Heart left ventricle (tissue), 16 donors: ENCODE measurements at regions not wholly inside any gene's neighbourhood (a gene's known extent, or its start where the extent isn't known, plus 50 kb on each side); places are given as distances from the start of the nearest gene placed in this dataset.

Experiments used
- ATAC-seq, 4 donors: fragments of 200-7000 bp; cut with Tn5 transposase; one replicate each; pipeline ENCODE4 v1.9.1; 2020 to 2022; ENCODE audit warnings: moderate library complexity in 4 of 4, mild to moderate bottlenecking in 3 of 4, moderate number of reproducible peaks in 1 of 4
- DNase-seq, 5 donors: peaks; one replicate each; pipeline ENCODE4 v3.0.0-alpha.2; 2020
- H3K27ac ChIP-seq, 12 donors: fragments of 200-600 bp; sonication (generic) in 4 of 12; one replicate each; pipeline versions ENCODE4 v1.5.0 to v1.8.0; 2016 to 2022; ENCODE audit warnings: mild to moderate bottlenecking in 2 of 12
- H3K27me3 ChIP-seq, 9 donors: fragments of 200-600 bp; sonication (generic) in 2 of 9; one replicate each; pipeline versions ENCODE4 v1.5.1 to v1.8.0; 2016 to 2022; ENCODE audit warnings: mild to moderate bottlenecking in 3 of 9
- H3K36me3 ChIP-seq, 9 donors: fragments of 200-600 bp; sonication (generic) in 2 of 9; one replicate each; pipeline versions ENCODE4 v1.5.0 to v1.8.0; 2018 to 2022; ENCODE audit warnings: mild to moderate bottlenecking in 2 of 9
- H3K4me1 ChIP-seq, 12 donors: fragments of 200-600 bp; sonication (generic) in 4 of 12; one replicate each; pipeline versions ENCODE4 v1.5.0 to v1.8.0; 2016 to 2022; ENCODE audit warnings: mild to moderate bottlenecking in 3 of 12
- H3K4me3 ChIP-seq, 12 donors: fragments of 200-600 bp; sonication (generic) in 4 of 12; one replicate each; pipeline versions ENCODE4 v1.5.0 to v1.8.0; 2017 to 2022; ENCODE audit warnings: mild to moderate bottlenecking in 9 of 12, moderate library complexity in 4 of 12
- H3K9me3 ChIP-seq, 12 donors: fragments of 200-600 bp; sonication (generic) in 4 of 12; one replicate each; pipeline versions ENCODE4 v1.5.0 to v1.8.0; 2016 to 2022; ENCODE audit warnings: mild to moderate bottlenecking in 1 of 12
- CTCF ChIP-seq, 12 donors: fragments of 200-600 bp; sonication (generic) in 4 of 12; IDR thresholded peaks; one replicate each; pipeline versions ENCODE4 v1.5.0 to v1.8.0; 2018 to 2022; ENCODE audit warnings: antibody characterized with exemption in 12 of 12, mild to moderate bottlenecking in 5 of 12
- POLR2A ChIP-seq, 2 donors: fragments of 450-650 bp; IDR thresholded peaks; one replicate each; pipeline ENCODE4 v1.6.1; 2017; ENCODE audit warnings: antibody characterized with exemption in 2 of 2, mild to moderate bottlenecking in 2 of 2, moderate library complexity in 2 of 2
- WGBS, 4 donors: extraction: QIAGEN DNeasy Blood & Tissue Kit in 2 of 4; methylation state at CpG; one replicate each; pipeline versions ENCODE4 v1.1.5 to v1.1.7; 2013 to 2018; 5-methylcytosine and 5-hydroxymethylcytosine counted together
- intact Hi-C, 10 donors: fragments of 100-400 bp; cut with DNase I; formaldehyde crosslinking; loops; one replicate each; pipeline versions ENCODE4 v1.11.1 to v1.14.2; 2022
- donor health status: ischemic (EF 13 %, LVEDD 7.1; RV severe dilation, severe dysfunction).
- donor health status: healthy with polysubstance abuse.
- donor health status: DM: no; HTN: yes; CAD: no.
- donor health status: DM: no; HTN: no; CAD: no.
- donor health status: ischemic (EF 25% LVEDD 6.9; RV normal size, moderate dysfunction).
- donor health status: ischemic (EF 25% LVEDD 5.7; RV mildly dilated, moderate dysfunction).
- donor health status: healthy.
- donor health status: DM: yes; HTN: yes; CAD: no.
- donor health status: ischemic (EF 35%, LVEDD 5.7; RV mildly dilated, moderate dysfunction).
- donor health status: nonischemic (EF 11% LVEDD 7.7; RV severe dilation, severe dysfunction).
- donor health status: DM: yes; HTN: yes; CAD: no.
- donor health status: PGD.
- donor health status: ischemic (EF 29% LVEDD 5.4; RV normal size, mild dysfunction).
- donor health status: nonischemic (EF 23%, LVEDD 6.1; RV moderate dilation, normal function).

- no peaks in the 10 kb centered on the region for H3K27me3 ChIP-seq
- no peak for TF ChIP-seq CTCF (IDR thresholded peaks at IDR 0.05)
- TF ChIP-seq POLR2A (IDR thresholded peaks at IDR 0.05) = no peak
- H3K9me3 ChIP-seq = no peaks in the 10 kb centered on the region
- no peak for DNase-seq
- no peaks in the 10 kb centered on the region for H3K36me3 ChIP-seq
- no peak overlapping the region for H3K27ac ChIP-seq
- intact Hi-C loops = no loop called here
- no peaks in the 10 kb centered on the region for H3K4me1 ChIP-seq
- H3K4me3 ChIP-seq = no peak overlapping the region
- no peak for ATAC-seq
- 84 to 96% (median 89%) methylated on average over 4 of the region's 4 CpGs for WGBS, 4 donors
These were observed 1258.3 kb upstream of the GYPC start for GRCh38 chr2:125397535-125398251.

GRCh38 chr2:125398738-125399524, 1257.0 kb upstream of the GYPC start:
- no peak for TF ChIP-seq POLR2A (IDR thresholded peaks at IDR 0.05)
- no peak for TF ChIP-seq CTCF (IDR thresholded peaks at IDR 0.05)
- 53 to 61% (median 56%) methylated on average over 7 of the region's 7 CpGs for WGBS, 4 donors
- Histone ChIP-seq H3K9me3 (no peaks in the 10 kb centered on the region), H3K4me3 (no peak overlapping the region), H3K27me3 (no peaks in the 10 kb centered on the region), H3K4me1 (no peaks in the 10 kb centered on the region), H3K27ac (no peak overlapping the region), H3K36me3 (no peaks in the 10 kb centered on the region)
- ATAC-seq (no peak), DNase-seq (no peak)
- intact Hi-C loops = no loop called here

- Histone ChIP-seq H3K9me3 (no peaks in the 10 kb centered on the region), H3K27me3 (no peaks in the 10 kb centered on the region), H3K36me3 (no peaks in the 10 kb centered on the region), H3K4me3 (no peak overlapping the region), H3K27ac (no peak overlapping the region), H3K4me1 (no peaks in the 10 kb centered on the region)
- no peak for DNase-seq
- 20 to 44% (median 23%) methylated on average over 2 of the region's 2 CpGs for WGBS, 4 donors
- intact Hi-C loops = no loop called here
- TF ChIP-seq POLR2A (IDR thresholded peaks at IDR 0.05) (no peak), CTCF (IDR thresholded peaks at IDR 0.05) (no peak)
- ATAC-seq = no peak
These were observed 1250.1 kb upstream of the GYPC start for GRCh38 chr2:125405816-125406215.

- ATAC-seq = no peak
- intact Hi-C loops = no loop called here
- H3K9me3 ChIP-seq = peaks cover 0 to 3% (median 0%) of the 10 kb centered on the region in 12 donors
These were observed 1247.0 kb upstream of the GYPC start for GRCh38 chr2:125408874-125409538.

More at GRCh38 chr2:125408874-125409538, 1247.0 kb upstream of the GYPC start:
- Histone ChIP-seq H3K36me3 (no peaks in the 10 kb centered on the region), H3K4me3 (no peak overlapping the region), H3K27me3 (no peaks in the 10 kb centered on the region), H3K27ac (no peak overlapping the region), H3K4me1 (no peaks in the 10 kb centered on the region)
- DNase-seq = no peak
- TF ChIP-seq POLR2A (IDR thresholded peaks at IDR 0.05) (no peak), CTCF (IDR thresholded peaks at IDR 0.05) (no peak)
- 79 to 87% (median 81%) methylated on average over 10 of the region's 10 CpGs for WGBS, 4 donors
